ENCODE measurements at regions not wholly inside any gene's neighbourhood (a gene's known extent, or its start where the extent isn't known, plus 50 kb on each side); places are given as distances from the start of the nearest gene placed in this dataset.

DNA sequence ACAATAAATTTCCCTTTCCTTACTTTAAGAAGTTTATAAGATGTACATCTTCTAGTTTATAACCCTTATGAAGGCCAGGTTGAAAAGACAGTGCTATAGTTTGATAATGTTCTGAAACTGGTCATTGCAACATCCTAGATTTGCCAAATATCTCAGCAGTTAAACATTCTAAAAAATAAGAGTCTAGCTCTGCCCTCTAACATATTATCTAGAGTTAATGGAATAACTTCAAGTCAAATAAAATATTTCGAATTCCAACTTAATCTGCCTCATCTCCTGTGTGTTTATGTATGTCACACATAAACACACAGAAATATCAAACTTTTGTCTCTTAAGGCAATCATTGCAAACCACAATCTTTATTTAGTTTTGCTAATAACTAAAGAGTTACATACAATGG, 796.6 kb downstream of the TLE1 start (continued):
- TF ChIP-seq, protein P1, sequence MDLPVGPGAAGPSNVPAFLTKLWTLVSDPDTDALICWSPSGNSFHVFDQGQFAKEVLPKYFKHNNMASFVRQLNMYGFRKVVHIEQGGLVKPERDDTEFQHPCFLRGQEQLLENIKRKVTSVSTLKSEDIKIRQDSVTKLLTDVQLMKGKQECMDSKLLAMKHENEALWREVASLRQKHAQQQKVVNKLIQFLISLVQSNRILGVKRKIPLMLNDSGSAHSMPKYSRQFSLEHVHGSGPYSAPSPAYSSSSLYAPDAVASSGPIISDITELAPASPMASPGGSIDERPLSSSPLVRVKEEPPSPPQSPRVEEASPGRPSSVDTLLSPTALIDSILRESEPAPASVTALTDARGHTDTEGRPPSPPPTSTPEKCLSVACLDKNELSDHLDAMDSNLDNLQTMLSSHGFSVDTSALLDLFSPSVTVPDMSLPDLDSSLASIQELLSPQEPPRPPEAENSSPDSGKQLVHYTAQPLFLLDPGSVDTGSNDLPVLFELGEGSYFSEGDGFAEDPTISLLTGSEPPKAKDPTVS (IDR thresholded peaks at IDR 0.05; ENCODE audit: low read depth, low read length), result no peak
- no peak for TF ChIP-seq NFIC (IDR thresholded peaks at IDR 0.05; ENCODE audit: low read depth, low read length)
- no peak for TF ChIP-seq MTA3 (IDR thresholded peaks at IDR 0.05; ENCODE audit: borderline replicate concordance, low read length)
- no peak for TF ChIP-seq RAD51 (IDR thresholded peaks at IDR 0.05)
- TF ChIP-seq HDAC6 (IDR thresholded peaks at IDR 0.05; ENCODE audit: unreplicated experiment), result no peak
- no peak for TF ChIP-seq STAT3 (IDR thresholded peaks at IDR 0.05; ENCODE audit: low read depth, low read length)
- TF ChIP-seq MXI1 (IDR thresholded peaks at IDR 0.05; ENCODE audit: low read depth, low read length), result no peak

DNA sequence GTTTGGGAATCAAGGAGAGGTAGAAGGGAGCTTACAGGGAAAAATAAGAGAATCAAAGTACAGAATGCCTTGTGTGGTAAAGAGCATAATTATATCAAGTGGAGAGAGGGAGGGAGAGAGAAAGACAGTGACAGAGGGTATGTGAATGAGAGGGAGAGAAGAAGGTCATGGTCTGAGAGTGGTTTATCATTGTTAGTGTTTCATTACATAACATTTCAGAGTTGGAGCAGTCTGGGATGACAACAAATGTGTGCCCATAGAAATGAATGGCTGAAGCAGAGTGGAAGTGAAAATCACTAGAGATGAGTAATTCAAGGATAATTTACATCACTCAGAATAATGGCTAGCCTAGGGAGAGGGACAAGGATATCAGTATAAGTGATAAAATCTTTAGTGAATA, 799.2 kb downstream of the TLE1 start:
- in situ Hi-C loops (cut with MboI), result no loop called here
- Histone ChIP-seq H3K4me3 (no peak overlapping the region), H4K20me1 (ENCODE audit: control insufficient read depth, insufficient read depth) (no peaks in the 10 kb centered on the region), H3K4me2 (ENCODE audit: control insufficient read depth, insufficient read depth) (no peak overlapping the region), H3K9ac (ENCODE audit: control insufficient read depth, insufficient read depth, low read length) (no peak overlapping the region), H3K4me1 (ENCODE audit: control insufficient read depth, insufficient read depth, low read length) (no peaks in the 10 kb centered on the region), H3K36me3 (ENCODE audit: control insufficient read depth in 2 of 2, insufficient read depth in 2 of 2, low read length in 1 of 2) (no peaks in the 10 kb centered on the region), H3K27me3 (replicated peaks in 1 of 2; ENCODE audit: control insufficient read depth in 2 of 2, insufficient read depth in 2 of 2, low read length in 1 of 2) (no peaks in the 10 kb centered on the region), H3K27ac (ENCODE audit: control insufficient read depth, insufficient read depth) (no peak overlapping the region), H2AFZ (ENCODE audit: control insufficient read depth, low read depth, low read length) (no peak overlapping the region), H3K9me3 (replicated peaks; ENCODE audit: control insufficient read depth, insufficient read depth, low read length) (no peaks in the 10 kb centered on the region), H3K79me2 (ENCODE audit: control insufficient read depth, insufficient read depth, low read length) (no peaks in the 10 kb centered on the region)
- POLR2A ChIA-PET, result no interaction called here
- ATAC-seq (no peak), FAIRE-seq (no peak), DNase-seq (ENCODE audit: low read depth, low spot score) (no peak)
- no TSS peak for BruUV-seq (replicated peaks)
- RAD21 ChIA-PET (ENCODE audit: unreplicated experiment), result no interaction called here
- SMC1A ChIA-PET (ENCODE audit: uncharacterized antibody, unreplicated experiment), result no interaction called here
- intact Hi-C loops (cut with micrococcal nuclease; ENCODE audit: unreplicated experiment), result no loop called here
- CTCF ChIA-PET, result no interaction called here
- TF ChIP-seq, protein P2, sequence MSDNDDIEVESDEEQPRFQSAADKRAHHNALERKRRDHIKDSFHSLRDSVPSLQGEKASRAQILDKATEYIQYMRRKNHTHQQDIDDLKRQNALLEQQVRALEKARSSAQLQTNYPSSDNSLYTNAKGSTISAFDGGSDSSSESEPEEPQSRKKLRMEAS (IDR thresholded peaks at IDR 0.05; ENCODE audit: low read depth, low read length), result no peak
- TF ChIP-seq DPF2 (IDR thresholded peaks at IDR 0.05), result no peak
- TF ChIP-seq, protein P3, sequence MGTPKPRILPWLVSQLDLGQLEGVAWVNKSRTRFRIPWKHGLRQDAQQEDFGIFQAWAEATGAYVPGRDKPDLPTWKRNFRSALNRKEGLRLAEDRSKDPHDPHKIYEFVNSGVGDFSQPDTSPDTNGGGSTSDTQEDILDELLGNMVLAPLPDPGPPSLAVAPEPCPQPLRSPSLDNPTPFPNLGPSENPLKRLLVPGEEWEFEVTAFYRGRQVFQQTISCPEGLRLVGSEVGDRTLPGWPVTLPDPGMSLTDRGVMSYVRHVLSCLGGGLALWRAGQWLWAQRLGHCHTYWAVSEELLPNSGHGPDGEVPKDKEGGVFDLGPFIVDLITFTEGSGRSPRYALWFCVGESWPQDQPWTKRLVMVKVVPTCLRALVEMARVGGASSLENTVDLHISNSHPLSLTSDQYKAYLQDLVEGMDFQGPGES (IDR thresholded peaks at IDR 0.05), result no peak
- TF ChIP-seq, protein P4, sequence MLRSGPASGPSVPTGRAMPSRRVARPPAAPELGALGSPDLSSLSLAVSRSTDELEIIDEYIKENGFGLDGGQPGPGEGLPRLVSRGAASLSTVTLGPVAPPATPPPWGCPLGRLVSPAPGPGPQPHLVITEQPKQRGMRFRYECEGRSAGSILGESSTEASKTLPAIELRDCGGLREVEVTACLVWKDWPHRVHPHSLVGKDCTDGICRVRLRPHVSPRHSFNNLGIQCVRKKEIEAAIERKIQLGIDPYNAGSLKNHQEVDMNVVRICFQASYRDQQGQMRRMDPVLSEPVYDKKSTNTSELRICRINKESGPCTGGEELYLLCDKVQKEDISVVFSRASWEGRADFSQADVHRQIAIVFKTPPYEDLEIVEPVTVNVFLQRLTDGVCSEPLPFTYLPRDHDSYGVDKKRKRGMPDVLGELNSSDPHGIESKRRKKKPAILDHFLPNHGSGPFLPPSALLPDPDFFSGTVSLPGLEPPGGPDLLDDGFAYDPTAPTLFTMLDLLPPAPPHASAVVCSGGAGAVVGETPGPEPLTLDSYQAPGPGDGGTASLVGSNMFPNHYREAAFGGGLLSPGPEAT (IDR thresholded peaks at IDR 0.05; ENCODE audit: low read depth), result no peak
- no peak for TF ChIP-seq CREM (IDR thresholded peaks at IDR 0.05; ENCODE audit: low read depth)
- TF ChIP-seq RUNX3 (IDR thresholded peaks at IDR 0.05; ENCODE audit: low read length), result no peak
- no peak for TF ChIP-seq NFYA (IDR thresholded peaks at IDR 0.05; ENCODE audit: borderline replicate concordance, low read depth, low read length)
- TF ChIP-seq NFIC (IDR thresholded peaks at IDR 0.05; ENCODE audit: low read depth, low read length), result no peak
- no peak for TF ChIP-seq SREBF2 (IDR thresholded peaks at IDR 0.05; ENCODE audit: low read length)
- TF ChIP-seq, protein P5, sequence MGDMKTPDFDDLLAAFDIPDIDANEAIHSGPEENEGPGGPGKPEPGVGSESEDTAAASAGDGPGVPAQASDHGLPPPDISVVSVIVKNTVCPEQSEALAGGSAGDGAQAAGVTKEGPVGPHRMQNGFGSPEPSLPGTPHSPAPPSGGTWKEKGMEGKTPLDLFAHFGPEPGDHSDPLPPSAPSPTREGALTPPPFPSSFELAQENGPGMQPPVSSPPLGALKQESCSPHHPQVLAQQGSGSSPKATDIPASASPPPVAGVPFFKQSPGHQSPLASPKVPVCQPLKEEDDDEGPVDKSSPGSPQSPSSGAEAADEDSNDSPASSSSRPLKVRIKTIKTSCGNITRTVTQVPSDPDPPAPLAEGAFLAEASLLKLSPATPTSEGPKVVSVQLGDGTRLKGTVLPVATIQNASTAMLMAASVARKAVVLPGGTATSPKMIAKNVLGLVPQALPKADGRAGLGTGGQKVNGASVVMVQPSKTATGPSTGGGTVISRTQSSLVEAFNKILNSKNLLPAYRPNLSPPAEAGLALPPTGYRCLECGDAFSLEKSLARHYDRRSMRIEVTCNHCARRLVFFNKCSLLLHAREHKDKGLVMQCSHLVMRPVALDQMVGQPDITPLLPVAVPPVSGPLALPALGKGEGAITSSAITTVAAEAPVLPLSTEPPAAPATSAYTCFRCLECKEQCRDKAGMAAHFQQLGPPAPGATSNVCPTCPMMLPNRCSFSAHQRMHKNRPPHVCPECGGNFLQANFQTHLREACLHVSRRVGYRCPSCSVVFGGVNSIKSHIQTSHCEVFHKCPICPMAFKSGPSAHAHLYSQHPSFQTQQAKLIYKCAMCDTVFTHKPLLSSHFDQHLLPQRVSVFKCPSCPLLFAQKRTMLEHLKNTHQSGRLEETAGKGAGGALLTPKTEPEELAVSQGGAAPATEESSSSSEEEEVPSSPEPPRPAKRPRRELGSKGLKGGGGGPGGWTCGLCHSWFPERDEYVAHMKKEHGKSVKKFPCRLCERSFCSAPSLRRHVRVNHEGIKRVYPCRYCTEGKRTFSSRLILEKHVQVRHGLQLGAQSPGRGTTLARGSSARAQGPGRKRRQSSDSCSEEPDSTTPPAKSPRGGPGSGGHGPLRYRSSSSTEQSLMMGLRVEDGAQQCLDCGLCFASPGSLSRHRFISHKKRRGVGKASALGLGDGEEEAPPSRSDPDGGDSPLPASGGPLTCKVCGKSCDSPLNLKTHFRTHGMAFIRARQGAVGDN (IDR thresholded peaks at IDR 0.05), result no peak

Data from GM12878 (cell line).